H9 (cell line): ENCODE measurements at regions not wholly inside any gene's neighbourhood (a gene's known extent, or its start where the extent isn't known, plus 50 kb on each side); places are given as distances from the start of the nearest gene placed in this dataset.

Experiments
- DNase-seq: peaks from one replicate; pipeline ENCODE4 v3.0.0-alpha.2; 2017
- H2AFZ ChIP-seq: one replicate; pipeline ENCODE4 v1.6.1; 2013; ENCODE audit warnings: mild to moderate bottlenecking, low read length, control low read depth, moderate library complexity
- H2AK5ac ChIP-seq: 2 replicates; pipeline ENCODE4 v1.6.1; 2013; ENCODE audit warnings: low read length, control low read depth, mixed read lengths; ENCODE audit not compliant: insufficient read length
- H2BK120ac ChIP-seq: one replicate; pipeline ENCODE4 v1.6.1; 2013; ENCODE audit warnings: low read depth, mild to moderate bottlenecking, low read length, control low read depth, inconsistent platforms; ENCODE audit not compliant: poor library complexity, severe bottlenecking
- H2BK12ac ChIP-seq: 2 replicates; pipeline ENCODE4 v1.6.1; 2013; ENCODE audit warnings: low read length, control low read depth, mixed read lengths, low read depth; ENCODE audit not compliant: insufficient read length
- H2BK15ac ChIP-seq: 2 replicates; pipeline ENCODE4 v1.6.1; 2013; ENCODE audit warnings: low read depth, low read length, control low read depth
- H2BK20ac ChIP-seq: one replicate; pipeline ENCODE4 v1.6.1; 2013; ENCODE audit warnings: low read depth, mild to moderate bottlenecking, low read length, control low read depth, inconsistent platforms; ENCODE audit not compliant: poor library complexity, severe bottlenecking
- H2BK5ac ChIP-seq: 2 replicates; pipeline ENCODE4 v1.6.1; 2013; ENCODE audit warnings: low read length, control low read depth, mixed read lengths; ENCODE audit not compliant: insufficient read length
- H3K14ac ChIP-seq: 2 replicates; pipeline ENCODE4 v1.6.1; 2013; ENCODE audit warnings: low read length, control low read depth; ENCODE audit not compliant: insufficient read depth
- H3K18ac ChIP-seq: 2 replicates; pipeline ENCODE4 v1.6.1; 2013; ENCODE audit warnings: low read depth, mild to moderate bottlenecking, mixed read lengths, low read length, control low read depth; ENCODE audit not compliant: insufficient read length
- H3K23ac ChIP-seq: 2 replicates; pipeline ENCODE4 v1.6.1; 2013; ENCODE audit warnings: low read length, control low read depth, mixed read lengths, low read depth; ENCODE audit not compliant: insufficient read length
- H3K23me2 ChIP-seq: 2 replicates; pipeline ENCODE4 v1.6.1; 2013; ENCODE audit warnings: low read depth, mild to moderate bottlenecking, mixed read lengths, low read length, control low read depth; ENCODE audit not compliant: insufficient read length, poor library complexity, severe bottlenecking
- H3K27ac ChIP-seq: 2 replicates; pipeline ENCODE4 v1.5.1; 2013; ENCODE audit warnings: low read length, control low read depth, mixed read lengths, low read depth; ENCODE audit not compliant: insufficient read length
- H3K27me3 ChIP-seq: 2 replicates; pipeline ENCODE4 v1.6.1; 2013; ENCODE audit warnings: low read length, control low read depth, inconsistent platforms; ENCODE audit not compliant: insufficient read depth
- H3K4ac ChIP-seq: 2 replicates; pipeline ENCODE4 v1.6.1; 2013; ENCODE audit warnings: low read depth, mild to moderate bottlenecking, control low read depth, inconsistent platforms, low read length, moderate library complexity
- H3K4me1 ChIP-seq: 2 replicates; pipeline ENCODE4 v1.6.1; 2013; ENCODE audit warnings: low read length, control low read depth, inconsistent platforms; ENCODE audit not compliant: insufficient read depth
- H3K4me2 ChIP-seq: 2 replicates; pipeline ENCODE4 v1.6.1; 2013; ENCODE audit warnings: low read length, control low read depth, mixed read lengths; ENCODE audit not compliant: insufficient read length, insufficient read depth
- H3K56ac ChIP-seq: 2 replicates; pipeline ENCODE4 v1.6.1; 2013; ENCODE audit warnings: low read depth, mild to moderate bottlenecking, mixed read lengths, low read length, control low read depth; ENCODE audit not compliant: insufficient read length
- H3K79me1 ChIP-seq: 2 replicates; pipeline ENCODE4 v1.6.1; 2013; ENCODE audit warnings: low read depth, mild to moderate bottlenecking, moderate library complexity, low read length, control low read depth, inconsistent platforms; ENCODE audit not compliant: insufficient read depth, poor library complexity, severe bottlenecking
- H3K79me2 ChIP-seq: 2 replicates; pipeline ENCODE4 v1.6.1; 2013; ENCODE audit warnings: low read length, control low read depth, inconsistent platforms; ENCODE audit not compliant: insufficient read depth
- H3K9ac ChIP-seq: 2 replicates; pipeline ENCODE4 v1.6.1; 2013; ENCODE audit warnings: low read length, control low read depth, mixed read lengths; ENCODE audit not compliant: insufficient read length; ENCODE audit errors: extremely low read depth
- H3K9me3 ChIP-seq: one replicate; pipeline ENCODE4 v1.6.1; 2013; ENCODE audit warnings: low read depth, low read length, inconsistent platforms; ENCODE audit not compliant: control insufficient read depth
- H3T11ph ChIP-seq: one replicate; pipeline ENCODE4 v1.6.1; 2013; ENCODE audit warnings: mild to moderate bottlenecking, low read length, control low read depth, inconsistent platforms
- H4K20me1 ChIP-seq: one replicate; pipeline ENCODE4 v1.6.1; 2013; ENCODE audit not compliant: control insufficient read depth, insufficient read length, insufficient read depth
- H4K5ac ChIP-seq: 2 replicates; pipeline ENCODE4 v1.6.1; 2013; ENCODE audit warnings: low read depth, mild to moderate bottlenecking, mixed read lengths, low read length, control low read depth; ENCODE audit not compliant: insufficient read length
- H4K8ac ChIP-seq: replicated peaks from 2 replicates; pipeline ENCODE4 v1.6.1; 2013; ENCODE audit warnings: low read length, control low read depth, mixed read lengths, low read depth; ENCODE audit not compliant: insufficient read length
- H4K91ac ChIP-seq: 2 replicates; pipeline ENCODE4 v1.6.1; 2013; ENCODE audit warnings: low read depth, mild to moderate bottlenecking, moderate library complexity, mixed read lengths, low read length, control low read depth; ENCODE audit not compliant: insufficient read length
- H3K27ac Mint-ChIP-seq, 3 experiments: 2 replicates in 2 of 3; 3 replicates in 1 of 3; pipeline ENCODE4 v1.8.0; 2020 to 2021; ENCODE audit warnings: mixed read lengths in 3 of 3, mild to moderate bottlenecking in 1 of 3, moderate library complexity in 1 of 3
- H3K27me3 Mint-ChIP-seq: 2 replicates; pipeline ENCODE4 v1.8.0; 2021; ENCODE audit warnings: low read depth, mild to moderate bottlenecking, moderate library complexity, mixed read lengths
- H3K36me3 Mint-ChIP-seq, 3 experiments: 2 replicates in 2 of 3; 3 replicates in 1 of 3; pipeline ENCODE4 v1.8.0; 2020 to 2021; ENCODE audit warnings: low read depth in 3 of 3, mixed read lengths in 3 of 3; ENCODE audit not compliant: insufficient read depth in 1 of 3
- H3K4me1 Mint-ChIP-seq, 2 experiments: 2 replicates each; pipeline ENCODE4 v1.8.0; 2020; ENCODE audit warnings: mixed read lengths in 2 of 2
- H3K4me3 Mint-ChIP-seq, 2 experiments: 2 replicates in 1 of 2; 3 replicates in 1 of 2; pipeline ENCODE4 v1.8.0; 2020 to 2021; ENCODE audit warnings: mild to moderate bottlenecking in 2 of 2, mixed read lengths in 2 of 2, moderate library complexity in 1 of 2
- H3K9me3 Mint-ChIP-seq, 2 experiments: 2 replicates in 1 of 2; 3 replicates in 1 of 2; pipeline ENCODE4 v1.8.0; 2020; ENCODE audit warnings: mild to moderate bottlenecking in 2 of 2, mixed read lengths in 2 of 2, moderate library complexity in 1 of 2
- WGBS: extraction: QIAGEN DNeasy Blood & Tissue Kit; methylation state at CpG from one replicate; pipeline ENCODE4 v1.1.7; 2013; ENCODE audit warnings: missing lambda C conversion rate, low lambda C conversion rate, mixed read lengths; ENCODE audit not compliant: insufficient read length; ENCODE audit errors: extremely low coverage; 5-methylcytosine and 5-hydroxymethylcytosine counted together
- TF ChIP-seq, protein P1 (sequence below): fragments of 200-600 bp; sonication (generic); conservative IDR thresholded peaks from 3 replicates; pipeline ENCODE4 v1.8.0; 2021; ENCODE audit warnings: antibody characterized with exemption, mild to moderate bottlenecking

GRCh38 chrX:4925911-4926310 is 1212.5 kb upstream of the PRKX start:
- no peak overlapping the region for H4K5ac ChIP-seq
- H3K79me1 ChIP-seq, result no peaks in the 10 kb centered on the region
- no peak for DNase-seq
- H2BK20ac ChIP-seq, result no peak overlapping the region
- no peak overlapping the region for H3K23ac ChIP-seq
- no peak overlapping the region for H2AFZ ChIP-seq
- no peak overlapping the region for H2BK15ac ChIP-seq
- no peak overlapping the region for H2BK5ac ChIP-seq
- TF ChIP-seq, protein P1, sequence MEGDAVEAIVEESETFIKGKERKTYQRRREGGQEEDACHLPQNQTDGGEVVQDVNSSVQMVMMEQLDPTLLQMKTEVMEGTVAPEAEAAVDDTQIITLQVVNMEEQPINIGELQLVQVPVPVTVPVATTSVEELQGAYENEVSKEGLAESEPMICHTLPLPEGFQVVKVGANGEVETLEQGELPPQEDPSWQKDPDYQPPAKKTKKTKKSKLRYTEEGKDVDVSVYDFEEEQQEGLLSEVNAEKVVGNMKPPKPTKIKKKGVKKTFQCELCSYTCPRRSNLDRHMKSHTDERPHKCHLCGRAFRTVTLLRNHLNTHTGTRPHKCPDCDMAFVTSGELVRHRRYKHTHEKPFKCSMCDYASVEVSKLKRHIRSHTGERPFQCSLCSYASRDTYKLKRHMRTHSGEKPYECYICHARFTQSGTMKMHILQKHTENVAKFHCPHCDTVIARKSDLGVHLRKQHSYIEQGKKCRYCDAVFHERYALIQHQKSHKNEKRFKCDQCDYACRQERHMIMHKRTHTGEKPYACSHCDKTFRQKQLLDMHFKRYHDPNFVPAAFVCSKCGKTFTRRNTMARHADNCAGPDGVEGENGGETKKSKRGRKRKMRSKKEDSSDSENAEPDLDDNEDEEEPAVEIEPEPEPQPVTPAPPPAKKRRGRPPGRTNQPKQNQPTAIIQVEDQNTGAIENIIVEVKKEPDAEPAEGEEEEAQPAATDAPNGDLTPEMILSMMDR, result no peak
- no peak overlapping the region for H3K9ac ChIP-seq
- Mint-ChIP-seq H3K4me1 (no peaks in the 10 kb centered on the region), H3K27me3 (no peaks in the 10 kb centered on the region), H3K27ac (no peak overlapping the region), H3K9me3 (peaks cover 0 to 2% of the 10 kb centered on the region in 2 experiments; a peak in 2 of 5 replicates), H3K4me3 (no peak overlapping the region), H3K36me3 (no peaks in the 10 kb centered on the region)
- H3K18ac ChIP-seq, result no peak overlapping the region
- no peak overlapping the region for H3T11ph ChIP-seq
- no peaks in the 10 kb centered on the region for H3K79me2 ChIP-seq
- H3K56ac ChIP-seq, result no peak overlapping the region
- H2AK5ac ChIP-seq, result no peak overlapping the region
- no peak overlapping the region for H3K14ac ChIP-seq
- no peak overlapping the region for H2BK12ac ChIP-seq
- WGBS, result no CpG with 5 or more reads among the region's 5 CpGs
- H3K27ac ChIP-seq, result no peak overlapping the region
- no peak overlapping the region for H3K4me2 ChIP-seq
- H4K20me1 ChIP-seq, result no peaks in the 10 kb centered on the region
- H4K91ac ChIP-seq, result no peak overlapping the region
- H2BK120ac ChIP-seq, result no peak overlapping the region
- H3K4ac ChIP-seq, result no peak overlapping the region
- no peaks in the 10 kb centered on the region for H3K4me1 ChIP-seq
- H4K8ac ChIP-seq, result no peak overlapping the region
- H3K23me2 ChIP-seq, result no peaks in the 10 kb centered on the region
- H3K27me3 ChIP-seq, result no peaks in the 10 kb centered on the region
- no peaks in the 10 kb centered on the region for H3K9me3 ChIP-seq
